ENCODE measurements at regions not wholly inside any gene's neighbourhood (a gene's known extent, or its start where the extent isn't known, plus 50 kb on each side); places are given as distances from the start of the nearest gene placed in this dataset.

- no peak overlapping the region for H3K4me3 ChIP-seq (ENCODE audit: low read depth, low read length)
- peak; percentile 49 for DNase-seq (ENCODE audit: low read depth)
- TF ChIP-seq CTCF (IDR thresholded peaks at IDR 0.05; ENCODE audit: insufficient read depth, low read length) = no peak
Measured at GRCh38 chr3:64355401-64355807, 130.1 kb upstream of the PRICKLE2 start.

GRCh38 chr3:64354956-64355355 is 129.7 kb upstream of the PRICKLE2 start:
- DNase-seq (ENCODE audit: low read depth) = no peak
- H3K4me3 ChIP-seq (ENCODE audit: low read depth, low read length) = no peak overlapping the region
- no peak for TF ChIP-seq CTCF (IDR thresholded peaks at IDR 0.05; ENCODE audit: insufficient read depth, low read length)

- H3K4me3 ChIP-seq (ENCODE audit: low read depth, low read length) = no peak overlapping the region
- TF ChIP-seq CTCF (IDR thresholded peaks at IDR 0.05; ENCODE audit: insufficient read depth, low read length) = no peak
- DNase-seq (ENCODE audit: low read depth) = no peak
Measured at GRCh38 chr3:64354221-64354620, 129.0 kb upstream of the PRICKLE2 start.

GRCh38 chr3:64353226-64353625 is 128.0 kb upstream of the PRICKLE2 start:
- DNase-seq (ENCODE audit: low read depth) = peak; percentile 39
- no peak for TF ChIP-seq CTCF (IDR thresholded peaks at IDR 0.05; ENCODE audit: insufficient read depth, low read length)
- no peak overlapping the region for H3K4me3 ChIP-seq (ENCODE audit: low read depth, low read length)

GRCh38 chr3:64352639-64352992 is 127.3 kb upstream of the PRICKLE2 start:
- DNase-seq (ENCODE audit: low read depth) = peak; percentile 35
- TF ChIP-seq CTCF (IDR thresholded peaks at IDR 0.05; ENCODE audit: insufficient read depth, low read length) = no peak
- no peak overlapping the region for H3K4me3 ChIP-seq (ENCODE audit: low read depth, low read length)

- H3K4me3 ChIP-seq (ENCODE audit: low read depth, low read length) = no peak overlapping the region
- no peak for TF ChIP-seq CTCF (IDR thresholded peaks at IDR 0.05; ENCODE audit: insufficient read depth, low read length)
- DNase-seq (ENCODE audit: low read depth) = peak; percentile 61
Measured at GRCh38 chr3:64351713-64352638, 126.7 kb upstream of the PRICKLE2 start.

Data from fibroblast of the aortic adventitia (primary cell).